ENCODE measurements at regions not wholly inside any gene's neighbourhood (a gene's known extent, or its start where the extent isn't known, plus 50 kb on each side); places are given as distances from the start of the nearest gene placed in this dataset.

DNA sequence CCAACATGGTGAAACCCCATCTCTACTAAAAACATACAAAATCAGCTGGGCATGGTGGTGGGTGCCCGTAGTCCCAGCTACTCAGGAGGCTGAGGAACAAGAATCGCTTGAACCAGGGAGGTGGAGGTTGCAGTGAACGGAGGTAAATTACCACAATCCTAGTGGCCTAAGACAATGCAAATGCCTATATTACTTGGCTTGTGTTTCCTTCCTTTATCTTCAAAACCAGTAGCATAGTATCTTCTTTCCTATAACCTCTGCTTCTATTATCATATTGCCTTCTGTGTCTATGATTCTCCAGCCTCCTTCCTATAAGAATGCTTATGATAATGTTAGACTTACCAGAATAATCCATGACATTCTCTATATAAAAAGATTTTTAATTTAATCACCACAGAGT lies 156.2 kb upstream of the RGS18 start:
- TF ChIP-seq CTCF (IDR thresholded peaks at IDR 0.05 in 8 of 11, conservative IDR thresholded peaks at IDR 0.05 in 3 of 11) = no peak
- no peak for TF ChIP-seq POLR2AphosphoS5 (IDR thresholded peaks at IDR 0.05)
